GM23338 (cell line): ENCODE measurements at regions not wholly inside any gene's neighbourhood (a gene's known extent, or its start where the extent isn't known, plus 50 kb on each side); places are given as distances from the start of the nearest gene placed in this dataset.

ENCODE experiments used
- ATAC-seq: fragments of 200-7000 bp; cut with Tn5 transposase; 3 replicates; pipeline ENCODE4 v1.9.1; 2020
- DNase-seq: peaks from one replicate; pipeline ENCODE4 v3.0.0-alpha.2; 2015; ENCODE audit warnings: low spot score
- H2AFZ ChIP-seq: fragments of 200-600 bp; sonication (generic); 2 replicates; pipeline ENCODE4 v1.8.0; 2016; ENCODE audit warnings: antibody characterized with exemption, mild to moderate bottlenecking, moderate library complexity
- H3F3A ChIP-seq: fragments of 200-600 bp; sonication (generic); replicated peaks from 2 replicates; pipeline ENCODE4 v1.8.0; 2017; ENCODE audit warnings: antibody characterized with exemption, mixed run types, low read depth
- H3K27ac ChIP-seq: fragments of 200-600 bp; sonication (generic); 2 replicates; pipeline ENCODE4 v1.6.1; 2016; ENCODE audit warnings: low read depth
- H3K27me3 ChIP-seq: fragments of 200-600 bp; sonication (generic); 2 replicates; pipeline ENCODE4 v1.8.0; 2016; ENCODE audit warnings: mild to moderate bottlenecking, mixed run types, moderate library complexity; ENCODE audit not compliant: insufficient read depth
- H3K36me3 ChIP-seq: fragments of 200-600 bp; sonication (generic); 2 replicates; pipeline ENCODE4 v1.8.0; 2016; ENCODE audit warnings: mild to moderate bottlenecking; ENCODE audit not compliant: insufficient read depth
- H3K4me1 ChIP-seq: fragments of 200-600 bp; sonication (generic); 2 replicates; pipeline ENCODE4 v1.8.0; 2016; ENCODE audit warnings: mild to moderate bottlenecking, moderate library complexity; ENCODE audit not compliant: insufficient read depth
- H3K4me2 ChIP-seq: fragments of 200-600 bp; sonication (generic); 2 replicates; pipeline ENCODE4 v1.7.1; 2017; ENCODE audit warnings: mixed run types
- H3K4me3 ChIP-seq: fragments of 200-600 bp; sonication (generic); 2 replicates; pipeline ENCODE4 v1.6.1; 2016; ENCODE audit warnings: mixed run types
- H3K79me2 ChIP-seq: fragments of 200-600 bp; sonication (generic); replicated peaks from 2 replicates; pipeline ENCODE4 v1.8.0; 2017; ENCODE audit warnings: mild to moderate bottlenecking; ENCODE audit not compliant: insufficient read depth
- H3K9me2 ChIP-seq: fragments of 200-600 bp; sonication (generic); 2 replicates; pipeline ENCODE4 v1.8.0; 2017; ENCODE audit not compliant: insufficient read depth
- H4K20me1 ChIP-seq: fragments of 200-600 bp; sonication (generic); replicated peaks from 2 replicates; pipeline ENCODE4 v1.8.0; 2017; ENCODE audit warnings: mild to moderate bottlenecking; ENCODE audit not compliant: insufficient read depth
- H3K27ac Mint-ChIP-seq: 2 replicates; pipeline ENCODE4 v1.8.0; 2020; ENCODE audit warnings: inconsistent platforms, mild to moderate bottlenecking, moderate library complexity, mixed read lengths
- H3K27me3 Mint-ChIP-seq: 3 replicates; pipeline ENCODE4 v1.8.0; 2022; ENCODE audit warnings: low read depth, mild to moderate bottlenecking, moderate library complexity, mixed read lengths, inconsistent platforms; ENCODE audit not compliant: insufficient read depth, poor library complexity
- H3K36me3 Mint-ChIP-seq: 3 replicates; pipeline ENCODE4 v1.8.0; 2021; ENCODE audit warnings: low read depth, mild to moderate bottlenecking, inconsistent platforms, moderate library complexity, mixed read lengths
- H3K4me1 Mint-ChIP-seq: 3 replicates; pipeline ENCODE4 v1.8.0; 2020; ENCODE audit warnings: mild to moderate bottlenecking, inconsistent platforms, mixed read lengths
- H3K4me3 Mint-ChIP-seq: 3 replicates; pipeline ENCODE4 v1.8.0; 2021; ENCODE audit warnings: moderate library complexity, mild to moderate bottlenecking, inconsistent platforms, mixed read lengths
- H3K9me3 Mint-ChIP-seq: 3 replicates; pipeline ENCODE4 v1.8.0; 2020; ENCODE audit warnings: moderate library complexity, mild to moderate bottlenecking, inconsistent platforms, mixed read lengths
- CREB1 ChIP-seq: fragments of 250-450 bp; sonication (Bioruptor Pico); IDR thresholded peaks from 2 replicates; pipeline ENCODE4 v1.5.0; 2020; ENCODE audit warnings: low read depth, mild to moderate bottlenecking, moderate library complexity
- CTCF ChIP-seq, 2 experiments: fragments of 200-600 bp in 1 of 2; sonication (generic) in 1 of 2; conservative IDR thresholded peaks; 2 replicates each; pipeline versions ENCODE4 v1.5.1 to v1.6.1; 2016 to 2017; ENCODE audit warnings: antibody characterized with exemption in 2 of 2, low read depth in 2 of 2, mild to moderate bottlenecking in 2 of 2, moderate library complexity in 1 of 2
- ETS1 ChIP-seq: IDR thresholded peaks from 2 replicates; pipeline ENCODE4 v1.6.1; 2016; ENCODE audit warnings: antibody characterized with exemption
- EZH2 ChIP-seq: fragments of 200-600 bp; sonication (generic); IDR thresholded peaks from one replicate; pipeline ENCODE4 v1.8.0; 2017; ENCODE audit warnings: antibody characterized with exemption, mild to moderate bottlenecking, low read depth; ENCODE audit not compliant: unreplicated experiment
- EZH2phosphoT487 ChIP-seq: fragments of 200-600 bp; sonication (generic); IDR thresholded peaks from one replicate; pipeline ENCODE4 v1.8.1; 2018; ENCODE audit warnings: antibody characterized with exemption; ENCODE audit not compliant: unreplicated experiment
- JUNB ChIP-seq: IDR thresholded peaks from one replicate; pipeline ENCODE4 v1.6.1; 2016; ENCODE audit warnings: antibody characterized with exemption; ENCODE audit not compliant: unreplicated experiment
- NANOG ChIP-seq: IDR thresholded peaks from 2 replicates; pipeline ENCODE4 v1.6.1; 2016; ENCODE audit warnings: antibody characterized with exemption, borderline replicate concordance
- POLR2AphosphoS5 ChIP-seq: IDR thresholded peaks from 2 replicates; pipeline ENCODE4 v1.6.1; 2016; ENCODE audit warnings: antibody characterized with exemption, low read depth
- REST ChIP-seq: IDR thresholded peaks from one replicate; pipeline ENCODE4 v1.6.1; 2018; ENCODE audit warnings: antibody characterized with exemption; ENCODE audit not compliant: unreplicated experiment
- STAT1 ChIP-seq: IDR thresholded peaks from one replicate; pipeline ENCODE4 v1.6.1; 2016; ENCODE audit warnings: antibody characterized with exemption; ENCODE audit not compliant: unreplicated experiment
- ZNF114 ChIP-seq: fragments of 250-450 bp; sonication (Bioruptor Pico); IDR thresholded peaks from 2 replicates; pipeline ENCODE4 v1.5.0; 2020; ENCODE audit warnings: mild to moderate bottlenecking, moderate library complexity
- ZNF331 ChIP-seq: fragments of 250-450 bp; sonication (Bioruptor Pico); IDR thresholded peaks from 2 replicates; pipeline ENCODE4 v1.5.0; 2020; ENCODE audit warnings: low read depth, mild to moderate bottlenecking, moderate library complexity
- ZNF462 ChIP-seq: fragments of 250-450 bp; sonication (Bioruptor Pico); IDR thresholded peaks from 2 replicates; pipeline ENCODE4 v1.5.0; 2020; ENCODE audit warnings: mild to moderate bottlenecking, moderate library complexity

- Mint-ChIP-seq H3K27ac (no peak overlapping the region), H3K9me3 (no peaks in the 10 kb centered on the region), H3K36me3 (peaks cover 29% of the 10 kb centered on the region), H3K4me1 (peaks cover 45% of the 10 kb centered on the region), H3K27me3 (peaks cover 1% of the 10 kb centered on the region), H3K4me3 (no peak overlapping the region)
- H4K20me1 ChIP-seq, result peaks cover 5% of the 10 kb centered on the region
- H2AFZ ChIP-seq, result no peak overlapping the region
- H3K4me2 ChIP-seq, result 0 out of 2 replicates have a peak overlapping the region, but pooled peaks have one; percentile 15
- DNase-seq, result no peak
- peak; percentile 34; the same call in 1 of the 3 replicates for ATAC-seq
- H3K79me2 ChIP-seq, result peaks cover 85% of the 10 kb centered on the region
- H3K27me3 ChIP-seq, result no peaks in the 10 kb centered on the region
- TF ChIP-seq NANOG (no peak), POLR2AphosphoS5 (no peak), ZNF114 (no peak), JUNB (no peak), ZNF331 (CRISPR knock-in tag) (no peak), REST (no peak), ZNF462 (CRISPR knock-in tag) (no peak), EZH2 (no peak), EZH2phosphoT487 (no peak), CREB1 (CRISPR knock-in tag) (no peak), CTCF (conservative IDR thresholded peaks at IDR 0.05; ENCODE audit: low read depth in 2 of 2) (no peak), ETS1 (no peak), STAT1 (no peak)
- no peak overlapping the region for H3K4me3 ChIP-seq
- H3K36me3 ChIP-seq, result no peaks in the 10 kb centered on the region
- no peaks in the 10 kb centered on the region for H3K9me2 ChIP-seq
- H3K4me1 ChIP-seq, result peaks cover 34% of the 10 kb centered on the region
- H3K27ac ChIP-seq, result no peak overlapping the region
- H3F3A ChIP-seq, result no peaks in the 10 kb centered on the region
These were observed 229.9 kb upstream of the MKLN1 start for GRCh38 chr7:131097662-131098376.
